ENCODE measurements at regions not wholly inside any gene's neighbourhood (a gene's known extent, or its start where the extent isn't known, plus 50 kb on each side); places are given as distances from the start of the nearest gene placed in this dataset.

DNA sequence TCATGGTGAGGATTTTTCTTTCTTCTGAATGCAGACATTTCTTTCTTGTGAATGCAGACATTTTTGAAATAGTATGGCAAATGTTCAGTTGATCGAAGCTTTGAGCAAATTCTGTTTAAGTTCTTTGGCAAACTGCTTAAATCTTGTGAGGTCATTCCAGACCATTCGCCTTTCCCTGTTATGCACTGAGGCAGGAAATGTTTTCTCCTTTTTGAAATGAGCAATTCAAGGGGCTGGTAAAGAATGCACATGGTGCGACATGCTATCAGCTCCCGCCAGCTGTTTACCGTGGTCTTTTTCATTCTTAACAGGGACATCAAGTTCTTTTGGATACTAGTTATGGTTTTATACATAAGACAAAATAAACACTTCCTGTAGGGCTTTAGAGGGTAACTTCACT lies 112.0 kb upstream of the CCN2 start:
- no peak for TF ChIP-seq BHLHE40 (IDR thresholded peaks at IDR 0.05; ENCODE audit: low read depth, low read length)
- peak overlapping the region; percentile 88 for H3K56ac ChIP-seq (ENCODE audit: extremely low read depth, insufficient read depth, low read length)
- peak overlapping the region; percentile 55; the same call in 1 of the 2 replicates for H3K23ac ChIP-seq (ENCODE audit: low read depth, low read length)
- H3K4ac ChIP-seq (ENCODE audit: low read depth, low read length), result peak overlapping the region; percentile 89
- no peaks in the 10 kb centered on the region for H3K9me3 ChIP-seq (ENCODE audit: control insufficient read depth, insufficient read depth, low read length)
- H3K4me1 ChIP-seq (ENCODE audit: control insufficient read depth, insufficient read depth, low read length), result peaks cover 13% of the 10 kb centered on the region
- H3K14ac ChIP-seq (replicated peaks; ENCODE audit: low read depth, low read length), result peak overlapping the region; percentile 21
- in situ Hi-C loops (cut with MboI; ENCODE audit: low sequenced_read_pairs) (no loop called here), intact Hi-C loops (cut with micrococcal nuclease) (loop anchor here (5.0 kb wide), 1 partner anchor 81 kb away; no protein-coding TSS in a partner anchor), dilution Hi-C loops (cut with HindIII; ENCODE audit: low sequenced_read_pairs, unreplicated experiment) (no loop called here)
- peak overlapping the region; percentile 40; the same call in 1 of the 2 replicates for H3K9ac ChIP-seq (ENCODE audit: low read depth, low read length)
- ChIA-PET CTCF (interaction anchor here (0.6 kb wide), 1 partner anchor 9 kb away, joined by 3 read pairs; no protein-coding TSS in a partner anchor), POLR2A (ENCODE audit: unreplicated experiment) (interaction anchor here (0.8 kb wide), 1 partner anchor 112 kb away, joined by 8 read pairs; the partner anchor contains the start of gene CCN2)
- peaks cover 0 to 9% of the 10 kb centered on the region in 2 experiments; a peak in 1 of 4 replicates for H3K79me1 ChIP-seq (ENCODE audit: low read depth in 1 of 2, low read length in 2 of 2)
- peak overlapping the region; percentile 99 for H2BK120ac ChIP-seq (ENCODE audit: low read depth, low read length)
- H3K27ac ChIP-seq (ENCODE audit: insufficient read depth, low read length), result peak overlapping the region; percentile 81
- H4K20me1 ChIP-seq (ENCODE audit: insufficient read depth, low read length), result no peaks in the 10 kb centered on the region
- H3K4me3 ChIP-seq (ENCODE audit: insufficient read depth, low read depth, low read length), result no peak overlapping the region
- DNase-seq (peak; percentile 83), ATAC-seq (ENCODE audit: low read depth) (peak; percentile 44)
- H3K36me3 ChIP-seq (ENCODE audit: control insufficient read depth, insufficient read depth, low read length), result no peaks in the 10 kb centered on the region
- peak overlapping the region; percentile 4; the same call in 1 of the 2 replicates for H3K4me2 ChIP-seq (ENCODE audit: low read depth, low read length)
- no peak overlapping the region for H2AK5ac ChIP-seq (ENCODE audit: low read depth, low read length)
- no peak overlapping the region for H2AK9ac ChIP-seq (replicated peaks; ENCODE audit: low read depth, low read length, poor library complexity)
- H2AFZ ChIP-seq (replicated peaks; ENCODE audit: low read length, poor library complexity), result peak overlapping the region; percentile 29
- peak overlapping the region; percentile 39; the same call in 1 of the 2 replicates for H4K5ac ChIP-seq (ENCODE audit: low read depth, low read length)
- H2BK15ac ChIP-seq (ENCODE audit: low read depth, low read length), result peak overlapping the region; percentile 48; the same call in 1 of the 3 replicates
- no CpG with 5 or more reads among the region's 5 CpGs for WGBS, 2 experiments (ENCODE audit: extremely low coverage in 2 of 2, insufficient read length in 1 of 2)
- H2BK20ac ChIP-seq (ENCODE audit: low read depth, low read length), result peak overlapping the region; percentile 97
- no TSS peak for BruUV-seq (replicated peaks)
- no peaks in the 10 kb centered on the region for H3K27me3 ChIP-seq (ENCODE audit: control insufficient read depth, insufficient read depth, low read length)
- peak overlapping the region; percentile 79 to 94 for H4K8ac ChIP-seq (ENCODE audit: low read depth in 2 of 2, low read length in 2 of 2)
- H3K9me1 ChIP-seq (ENCODE audit: insufficient read depth, low read length), result peaks cover 3% of the 10 kb centered on the region; the same call in 1 of the 2 replicates
- H2BK5ac ChIP-seq (ENCODE audit: low read depth, low read length, poor library complexity, severe bottlenecking), result peak overlapping the region; percentile 98
- H3K18ac ChIP-seq (ENCODE audit: low read depth, low read length), result peak overlapping the region; percentile 99
- peak overlapping the region; percentile 75 for H4K91ac ChIP-seq (ENCODE audit: insufficient read depth, low read depth, low read length)

All from IMR-90 (cell line).